ENCODE measurements at regions not wholly inside any gene's neighbourhood (a gene's known extent, or its start where the extent isn't known, plus 50 kb on each side); places are given as distances from the start of the nearest gene placed in this dataset.

DNA sequence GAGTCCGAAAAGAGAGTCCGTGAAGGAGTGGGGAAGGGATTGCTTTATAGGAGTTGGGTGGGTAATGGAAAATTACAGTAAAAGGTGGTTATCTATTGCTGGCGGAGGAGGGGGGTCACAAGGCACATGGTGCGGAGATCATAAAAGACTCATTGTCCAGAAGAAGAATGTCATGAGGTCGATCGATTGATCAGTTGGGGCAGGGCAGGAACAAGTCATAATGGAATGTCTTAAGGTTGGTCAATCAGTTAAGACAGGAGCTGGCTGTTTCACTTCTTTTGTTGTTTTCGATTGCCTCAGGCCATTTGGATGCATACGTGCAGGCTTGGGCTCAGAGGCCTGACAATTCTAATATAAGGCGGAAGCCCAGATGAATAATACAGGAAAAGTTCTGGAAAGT is 473.0 kb upstream of the TNP1 start:
- Histone ChIP-seq H3K36me3 (no peaks in the 10 kb centered on the region), H3K4me1 (ENCODE audit: low read depth) (peaks cover 21% of the 10 kb centered on the region), H3K9me3 (ENCODE audit: low read depth) (no peaks in the 10 kb centered on the region), H3K27me3 (no peaks in the 10 kb centered on the region), H3K27ac (no peak overlapping the region), H3K4me3 (no peak overlapping the region)
- no peak for DNase-seq (ENCODE audit: low read depth in 1 of 2, low spot score in 1 of 2)
- TF ChIP-seq, protein P1, sequence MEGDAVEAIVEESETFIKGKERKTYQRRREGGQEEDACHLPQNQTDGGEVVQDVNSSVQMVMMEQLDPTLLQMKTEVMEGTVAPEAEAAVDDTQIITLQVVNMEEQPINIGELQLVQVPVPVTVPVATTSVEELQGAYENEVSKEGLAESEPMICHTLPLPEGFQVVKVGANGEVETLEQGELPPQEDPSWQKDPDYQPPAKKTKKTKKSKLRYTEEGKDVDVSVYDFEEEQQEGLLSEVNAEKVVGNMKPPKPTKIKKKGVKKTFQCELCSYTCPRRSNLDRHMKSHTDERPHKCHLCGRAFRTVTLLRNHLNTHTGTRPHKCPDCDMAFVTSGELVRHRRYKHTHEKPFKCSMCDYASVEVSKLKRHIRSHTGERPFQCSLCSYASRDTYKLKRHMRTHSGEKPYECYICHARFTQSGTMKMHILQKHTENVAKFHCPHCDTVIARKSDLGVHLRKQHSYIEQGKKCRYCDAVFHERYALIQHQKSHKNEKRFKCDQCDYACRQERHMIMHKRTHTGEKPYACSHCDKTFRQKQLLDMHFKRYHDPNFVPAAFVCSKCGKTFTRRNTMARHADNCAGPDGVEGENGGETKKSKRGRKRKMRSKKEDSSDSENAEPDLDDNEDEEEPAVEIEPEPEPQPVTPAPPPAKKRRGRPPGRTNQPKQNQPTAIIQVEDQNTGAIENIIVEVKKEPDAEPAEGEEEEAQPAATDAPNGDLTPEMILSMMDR (IDR thresholded peaks at IDR 0.05; ENCODE audit: low read depth, low read length) = no peak

DNA sequence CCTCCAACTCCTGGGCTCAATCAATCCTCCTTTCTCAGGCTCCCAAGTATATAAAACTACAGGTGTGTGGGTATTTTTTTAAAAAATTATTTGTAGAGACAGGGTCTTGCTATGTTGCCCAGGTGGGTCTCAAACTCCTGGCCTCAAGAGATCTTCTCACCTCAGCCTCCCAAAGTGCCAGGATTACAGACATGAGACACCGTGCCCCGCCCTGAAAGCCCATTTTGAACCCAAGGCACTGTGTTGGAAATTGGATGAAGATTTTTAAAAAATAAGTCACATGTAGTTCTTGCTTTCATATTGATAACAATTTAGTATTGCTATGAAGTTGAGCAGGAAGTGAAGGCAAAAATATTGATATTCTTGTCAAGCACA is 472.5 kb upstream of the TNP1 start:
- no peaks in the 10 kb centered on the region for H3K36me3 ChIP-seq
- DNase-seq (ENCODE audit: low read depth in 1 of 2, low spot score in 1 of 2) = no peak
- H3K4me3 ChIP-seq = no peak overlapping the region
- H3K9me3 ChIP-seq (ENCODE audit: low read depth) = no peaks in the 10 kb centered on the region
- H3K4me1 ChIP-seq (ENCODE audit: low read depth) = peaks cover 21% of the 10 kb centered on the region
- H3K27ac ChIP-seq = no peak overlapping the region
- H3K27me3 ChIP-seq = no peaks in the 10 kb centered on the region
- TF ChIP-seq, protein P1 (IDR thresholded peaks at IDR 0.05; ENCODE audit: low read depth, low read length) = no peak

DNA sequence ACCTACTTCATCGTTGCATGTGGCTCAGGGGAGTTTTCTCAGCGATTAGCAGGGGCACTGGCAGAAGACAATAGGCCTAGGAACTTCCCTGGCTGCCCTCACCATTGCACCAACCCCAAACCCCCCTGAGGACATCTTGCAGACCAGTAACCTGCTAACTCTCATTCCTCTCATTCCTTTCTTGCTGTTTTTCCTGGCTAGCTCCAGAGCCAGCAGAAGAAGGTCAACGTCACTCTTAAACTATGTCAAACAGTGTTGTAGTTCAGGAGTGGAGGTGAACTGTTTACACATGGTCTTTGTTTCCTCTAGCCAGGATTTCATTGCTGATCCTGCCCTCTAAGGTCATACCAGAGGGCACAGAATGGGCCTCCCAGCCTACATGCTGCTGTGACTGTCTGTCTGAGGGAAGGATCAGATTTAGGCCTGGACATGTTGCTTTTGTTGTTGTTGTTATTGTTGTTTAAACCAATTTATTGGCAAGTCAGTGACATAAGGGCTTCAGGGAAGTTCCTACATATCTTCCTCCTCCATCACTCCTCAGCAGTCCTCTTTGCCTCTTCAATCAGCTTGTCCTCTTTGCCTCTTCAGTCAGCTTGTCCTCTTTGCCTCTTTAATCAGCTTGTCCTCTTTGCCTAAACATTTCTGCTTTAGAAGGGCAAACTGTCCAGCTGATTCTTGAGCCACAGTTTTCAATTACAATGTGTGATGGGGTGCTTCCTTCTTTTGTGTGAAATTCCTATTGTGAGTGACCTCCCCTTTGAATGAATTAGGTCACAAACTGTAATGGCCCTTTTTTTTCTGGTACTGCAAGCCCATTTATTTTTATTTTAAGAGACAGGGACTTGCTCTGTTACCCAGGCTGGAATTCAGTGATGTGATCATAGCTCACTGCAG is 471.9 kb upstream of the TNP1 start:
- peak; percentile 60 to 77 for DNase-seq (ENCODE audit: low read depth in 1 of 2, low spot score in 1 of 2)
- Histone ChIP-seq H3K36me3 (no peaks in the 10 kb centered on the region), H3K27me3 (no peaks in the 10 kb centered on the region), H3K4me1 (ENCODE audit: low read depth) (peaks cover 21% of the 10 kb centered on the region), H3K9me3 (ENCODE audit: low read depth) (no peaks in the 10 kb centered on the region), H3K27ac (peak overlapping the region; percentile 79), H3K4me3 (no peak overlapping the region)
- TF ChIP-seq, protein P1 (IDR thresholded peaks at IDR 0.05; ENCODE audit: low read depth, low read length) = no peak

DNA sequence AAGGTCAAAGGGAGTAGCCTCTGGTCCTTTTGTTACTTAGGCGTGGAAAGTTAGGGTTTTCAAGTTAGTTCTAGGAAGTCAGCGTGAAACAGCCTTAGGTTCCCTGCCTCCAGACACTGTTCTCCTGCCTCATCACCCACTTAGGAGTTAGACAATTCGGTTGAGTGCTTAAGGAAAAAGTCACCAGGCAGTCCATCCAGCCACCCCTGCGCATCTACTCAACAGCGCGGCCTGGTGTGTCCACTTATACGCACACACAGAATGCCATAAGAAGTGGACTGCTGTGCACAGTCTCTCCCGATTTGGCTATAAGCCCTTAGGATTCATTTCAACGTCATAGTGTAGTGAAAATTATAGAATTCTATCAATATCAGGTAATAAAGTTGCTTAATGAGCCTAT is 470.8 kb upstream of the TNP1 start:
- Histone ChIP-seq H3K36me3 (no peaks in the 10 kb centered on the region), H3K9me3 (ENCODE audit: low read depth) (no peaks in the 10 kb centered on the region), H3K4me1 (ENCODE audit: low read depth) (peaks cover 21% of the 10 kb centered on the region), H3K27ac (no peak overlapping the region), H3K4me3 (no peak overlapping the region), H3K27me3 (no peaks in the 10 kb centered on the region)
- TF ChIP-seq, protein P1 (IDR thresholded peaks at IDR 0.05; ENCODE audit: low read depth, low read length) = no peak
- no peak for DNase-seq (ENCODE audit: low read depth in 1 of 2, low spot score in 1 of 2)

DNA sequence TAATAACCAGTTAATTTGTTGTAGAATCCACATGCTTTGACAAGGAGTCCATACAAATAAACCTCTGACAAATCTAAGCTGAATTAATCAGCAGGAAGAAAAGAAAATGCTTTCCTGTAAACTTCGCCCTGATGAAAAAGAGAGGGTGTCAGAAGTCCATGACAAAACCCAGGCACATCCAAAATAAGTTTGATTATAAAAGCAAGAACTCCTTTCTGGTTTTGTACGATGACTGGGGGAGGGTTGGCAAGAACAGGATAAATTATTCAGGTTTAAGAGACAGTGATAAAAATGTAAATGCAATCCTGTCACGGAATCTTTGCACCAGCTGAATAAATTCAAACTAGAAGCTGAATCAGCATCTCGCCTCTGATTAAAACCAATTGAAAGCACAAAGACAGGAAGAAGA is 469.2 kb upstream of the TNP1 start:
- Histone ChIP-seq H3K27me3 (no peaks in the 10 kb centered on the region), H3K4me3 (no peak overlapping the region), H3K36me3 (no peaks in the 10 kb centered on the region), H3K27ac (no peak overlapping the region), H3K4me1 (ENCODE audit: low read depth) (peaks cover 21% of the 10 kb centered on the region), H3K9me3 (ENCODE audit: low read depth) (no peaks in the 10 kb centered on the region)
- TF ChIP-seq, protein P1 (IDR thresholded peaks at IDR 0.05; ENCODE audit: low read depth, low read length) = no peak
- DNase-seq (ENCODE audit: low read depth in 1 of 2, low spot score in 1 of 2) = peak in 1 of 2 donors; percentile 13
